GM19351 (cell line): ENCODE measurements at regions not wholly inside any gene's neighbourhood (a gene's known extent, or its start where the extent isn't known, plus 50 kb on each side); places are given as distances from the start of the nearest gene placed in this dataset.

Source experiments
- ATAC-seq: cut with Tn5 transposase; IDR thresholded peaks from one replicate; pipeline ENCODE4 v1.9.1; 2021; ENCODE audit warnings: mild to moderate bottlenecking, moderate library complexity; ENCODE audit not compliant: unreplicated experiment

GRCh38 chr1:239593527-239593926 lies 207.2 kb downstream of the CHRM3 start:
- ATAC-seq = no peak

- ATAC-seq = no peak
Measured at GRCh38 chr1:239600588-239600987, 214.2 kb downstream of the CHRM3 start.

GRCh38 chr1:239601108-239601507 lies 214.7 kb downstream of the CHRM3 start:
- no peak for ATAC-seq

GRCh38 chr1:239603530-239603929 lies 217.2 kb downstream of the CHRM3 start:
- no peak for ATAC-seq

GRCh38 chr1:239606850-239607400 lies 220.6 kb downstream of the CHRM3 start:
- ATAC-seq = no peak

- no peak for ATAC-seq
Measured at GRCh38 chr1:239608469-239608868, 222.1 kb downstream of the CHRM3 start.

GRCh38 chr1:239612379-239612778 lies 226.0 kb downstream of the CHRM3 start:
- ATAC-seq = no peak

GRCh38 chr1:239616673-239617072 lies 230.3 kb downstream of the CHRM3 start:
- ATAC-seq = no peak

- no peak for ATAC-seq
Measured at GRCh38 chr1:239617259-239617658, 230.9 kb downstream of the CHRM3 start.

GRCh38 chr1:239617731-239618130 lies 231.4 kb downstream of the CHRM3 start:
- no peak for ATAC-seq

GRCh38 chr1:239619190-239619589 lies 232.8 kb downstream of the CHRM3 start:
- ATAC-seq = no peak

- ATAC-seq = no peak
Measured at GRCh38 chr1:239630767-239631166, 244.4 kb downstream of the CHRM3 start.

- no peak for ATAC-seq
Measured at GRCh38 chr1:239633432-239633831, 247.1 kb downstream of the CHRM3 start.

- no peak for ATAC-seq
Measured at GRCh38 chr1:239635276-239635675, 248.9 kb downstream of the CHRM3 start.

- no peak for ATAC-seq
Measured at GRCh38 chr1:239636347-239636746, 250.0 kb downstream of the CHRM3 start.

GRCh38 chr1:239644604-239645003 lies 258.2 kb downstream of the CHRM3 start:
- ATAC-seq = no peak

GRCh38 chr1:239647045-239647444 lies 260.7 kb downstream of the CHRM3 start:
- no peak for ATAC-seq

GRCh38 chr1:239647964-239648632 lies 261.7 kb downstream of the CHRM3 start:
- no peak for ATAC-seq

- ATAC-seq = no peak
Measured at GRCh38 chr1:239655023-239655422, 268.7 kb downstream of the CHRM3 start.

- ATAC-seq = no peak
Measured at GRCh38 chr1:239657291-239657690, 270.9 kb downstream of the CHRM3 start.

GRCh38 chr1:239662950-239663349 lies 276.6 kb downstream of the CHRM3 start:
- ATAC-seq = no peak

- ATAC-seq = no peak
Measured at GRCh38 chr1:239672256-239672655, 285.9 kb downstream of the CHRM3 start.

- no peak for ATAC-seq
Measured at GRCh38 chr1:239675735-239676134, 289.4 kb downstream of the CHRM3 start.
